OCI-LY1 (cell line): ENCODE measurements at regions not wholly inside any gene's neighbourhood (a gene's known extent, or its start where the extent isn't known, plus 50 kb on each side); places are given as distances from the start of the nearest gene placed in this dataset.

Experiments used
- EZH2 ChIP-seq: fragments of 200-600 bp; sonication (generic), shearing (Covaris generic); IDR thresholded peaks from 2 replicates; pipeline ENCODE4 v1.8.0; 2017; ENCODE audit warnings: borderline replicate concordance, mixed run types, mild to moderate bottlenecking, antibody characterized with exemption, low read length, moderate library complexity, mixed read lengths
- TF ChIP-seq, protein P1 (sequence below): fragments of 200-600 bp; sonication (generic), shearing (Covaris generic); IDR thresholded peaks from 2 replicates; pipeline ENCODE4 v1.5.1; 2017; ENCODE audit warnings: mild to moderate bottlenecking, antibody characterized with exemption, low read length, moderate library complexity, mixed read lengths

DNA sequence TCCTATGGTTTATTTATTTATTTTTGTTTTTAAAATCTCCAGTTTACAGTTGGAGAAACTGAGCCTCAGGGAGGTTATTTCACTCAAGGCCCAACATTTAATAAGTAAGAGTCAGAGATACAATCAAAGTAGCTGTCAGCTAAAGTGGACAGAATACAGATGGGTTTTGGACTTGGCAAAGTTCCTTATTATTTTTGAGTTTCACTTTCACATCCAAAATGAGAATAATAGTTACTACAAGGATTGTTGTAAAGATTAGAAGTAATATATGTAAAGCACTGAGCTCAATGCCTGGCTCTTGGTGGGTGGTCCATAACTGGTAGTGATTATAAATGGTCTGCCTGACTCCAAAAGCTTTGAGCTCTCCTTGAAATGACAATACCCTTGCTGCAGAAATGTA is 87.5 kb upstream of the SESN3 start:
- TF ChIP-seq, protein P1, sequence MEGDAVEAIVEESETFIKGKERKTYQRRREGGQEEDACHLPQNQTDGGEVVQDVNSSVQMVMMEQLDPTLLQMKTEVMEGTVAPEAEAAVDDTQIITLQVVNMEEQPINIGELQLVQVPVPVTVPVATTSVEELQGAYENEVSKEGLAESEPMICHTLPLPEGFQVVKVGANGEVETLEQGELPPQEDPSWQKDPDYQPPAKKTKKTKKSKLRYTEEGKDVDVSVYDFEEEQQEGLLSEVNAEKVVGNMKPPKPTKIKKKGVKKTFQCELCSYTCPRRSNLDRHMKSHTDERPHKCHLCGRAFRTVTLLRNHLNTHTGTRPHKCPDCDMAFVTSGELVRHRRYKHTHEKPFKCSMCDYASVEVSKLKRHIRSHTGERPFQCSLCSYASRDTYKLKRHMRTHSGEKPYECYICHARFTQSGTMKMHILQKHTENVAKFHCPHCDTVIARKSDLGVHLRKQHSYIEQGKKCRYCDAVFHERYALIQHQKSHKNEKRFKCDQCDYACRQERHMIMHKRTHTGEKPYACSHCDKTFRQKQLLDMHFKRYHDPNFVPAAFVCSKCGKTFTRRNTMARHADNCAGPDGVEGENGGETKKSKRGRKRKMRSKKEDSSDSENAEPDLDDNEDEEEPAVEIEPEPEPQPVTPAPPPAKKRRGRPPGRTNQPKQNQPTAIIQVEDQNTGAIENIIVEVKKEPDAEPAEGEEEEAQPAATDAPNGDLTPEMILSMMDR: no peak
- no peak for TF ChIP-seq EZH2
